GM06990 (cell line): ENCODE measurements at regions not wholly inside any gene's neighbourhood (a gene's known extent, or its start where the extent isn't known, plus 50 kb on each side); places are given as distances from the start of the nearest gene placed in this dataset.

ENCODE experiments used
- DNase-seq: peaks from one replicate; pipeline ENCODE4 v3.0.0-alpha.2; 2011; ENCODE audit not compliant: insufficient read length; ENCODE audit errors: extremely low read depth
- H3K27me3 ChIP-seq: replicated peaks from 2 replicates; pipeline ENCODE4 v1.6.0; 2011; ENCODE audit warnings: low read length; ENCODE audit not compliant: control insufficient read depth, insufficient read depth
- H3K36me3 ChIP-seq: 2 replicates; pipeline ENCODE4 v1.5.1; 2011; ENCODE audit warnings: low read length; ENCODE audit not compliant: control insufficient read depth, insufficient read depth
- H3K4me3 ChIP-seq: replicated peaks from 2 replicates; pipeline ENCODE4 v1.5.1; 2011; ENCODE audit warnings: low read depth, mild to moderate bottlenecking, control low read depth, low read length
- TF ChIP-seq, protein P1 (sequence below): IDR thresholded peaks from 2 replicates; pipeline ENCODE4 v1.5.1; 2011; ENCODE audit warnings: low read length, control low read depth, mild to moderate bottlenecking, inconsistent platforms; ENCODE audit not compliant: insufficient read depth, poor library complexity, severe bottlenecking

DNA sequence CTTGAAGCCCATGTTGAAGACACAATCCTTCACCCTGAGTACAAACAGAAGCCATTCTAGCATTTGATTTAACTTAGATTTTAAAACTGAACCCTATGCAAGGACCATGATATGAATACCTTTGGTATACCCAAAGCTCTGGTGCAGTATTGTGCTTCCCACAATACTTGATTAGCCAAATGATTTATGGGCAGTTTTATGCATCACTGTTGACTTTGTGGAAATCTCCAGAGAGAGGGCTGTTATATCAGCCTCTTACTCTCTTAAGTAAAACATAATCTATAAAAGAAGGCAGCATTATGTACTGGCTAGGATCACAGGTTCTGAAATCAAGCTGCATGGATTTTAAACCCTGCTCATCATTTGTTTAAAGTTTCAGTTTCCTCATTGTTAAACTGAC, 762.8 kb downstream of the EFNA5 start:
- DNase-seq = no peak
- H3K36me3 ChIP-seq = no peaks in the 10 kb centered on the region
- H3K27me3 ChIP-seq = no peaks in the 10 kb centered on the region
- no peak overlapping the region for H3K4me3 ChIP-seq
- TF ChIP-seq, protein P1, sequence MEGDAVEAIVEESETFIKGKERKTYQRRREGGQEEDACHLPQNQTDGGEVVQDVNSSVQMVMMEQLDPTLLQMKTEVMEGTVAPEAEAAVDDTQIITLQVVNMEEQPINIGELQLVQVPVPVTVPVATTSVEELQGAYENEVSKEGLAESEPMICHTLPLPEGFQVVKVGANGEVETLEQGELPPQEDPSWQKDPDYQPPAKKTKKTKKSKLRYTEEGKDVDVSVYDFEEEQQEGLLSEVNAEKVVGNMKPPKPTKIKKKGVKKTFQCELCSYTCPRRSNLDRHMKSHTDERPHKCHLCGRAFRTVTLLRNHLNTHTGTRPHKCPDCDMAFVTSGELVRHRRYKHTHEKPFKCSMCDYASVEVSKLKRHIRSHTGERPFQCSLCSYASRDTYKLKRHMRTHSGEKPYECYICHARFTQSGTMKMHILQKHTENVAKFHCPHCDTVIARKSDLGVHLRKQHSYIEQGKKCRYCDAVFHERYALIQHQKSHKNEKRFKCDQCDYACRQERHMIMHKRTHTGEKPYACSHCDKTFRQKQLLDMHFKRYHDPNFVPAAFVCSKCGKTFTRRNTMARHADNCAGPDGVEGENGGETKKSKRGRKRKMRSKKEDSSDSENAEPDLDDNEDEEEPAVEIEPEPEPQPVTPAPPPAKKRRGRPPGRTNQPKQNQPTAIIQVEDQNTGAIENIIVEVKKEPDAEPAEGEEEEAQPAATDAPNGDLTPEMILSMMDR = no peak

DNA sequence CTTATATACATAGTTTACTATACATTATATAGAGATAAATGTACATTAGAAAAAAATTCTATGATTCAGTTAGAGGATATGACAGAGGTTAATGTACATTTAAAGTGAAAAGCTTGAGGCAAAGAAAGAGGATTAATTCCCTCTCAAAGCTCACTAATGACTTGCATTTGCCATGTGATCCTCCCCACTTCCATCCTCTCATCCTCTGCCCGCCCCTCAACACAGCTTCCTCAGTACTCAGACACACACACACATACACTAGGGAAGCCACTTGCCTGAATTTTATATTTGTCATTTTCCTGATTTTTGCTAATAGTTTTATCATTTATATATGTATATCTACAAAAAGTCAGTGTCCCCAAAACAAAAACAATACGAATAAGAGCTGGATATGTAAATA, 764.5 kb downstream of the EFNA5 start:
- no peak for DNase-seq
- H3K27me3 ChIP-seq = no peaks in the 10 kb centered on the region
- TF ChIP-seq, protein P1 = no peak

GRCh38 chr5:106894964-106895363, 775.8 kb downstream of the EFNA5 start:
- no peak for DNase-seq
- TF ChIP-seq, protein P1 = no peak
- Histone ChIP-seq H3K27me3 (no peaks in the 10 kb centered on the region), H3K36me3 (no peaks in the 10 kb centered on the region), H3K4me3 (no peak overlapping the region)

More for the DNA sequence above, 764.5 kb downstream of the EFNA5 start:
- Histone ChIP-seq H3K4me3 (no peak overlapping the region), H3K36me3 (no peaks in the 10 kb centered on the region)

GRCh38 chr5:106882035-106882434, 788.7 kb downstream of the EFNA5 start:
- no peak for DNase-seq

GRCh38 chr5:106880656-106881055, 790.1 kb downstream of the EFNA5 start:
- TF ChIP-seq, protein P1 = no peak
- no peak for DNase-seq
- H3K4me3 ChIP-seq = no peak overlapping the region
- H3K27me3 ChIP-seq = no peaks in the 10 kb centered on the region
- H3K36me3 ChIP-seq = no peaks in the 10 kb centered on the region

More at GRCh38 chr5:106882035-106882434, 788.7 kb downstream of the EFNA5 start:
- TF ChIP-seq, protein P1 = no peak
- Histone ChIP-seq H3K27me3 (no peaks in the 10 kb centered on the region), H3K36me3 (no peaks in the 10 kb centered on the region), H3K4me3 (no peak overlapping the region)

- no peaks in the 10 kb centered on the region for H3K27me3 ChIP-seq
- H3K4me3 ChIP-seq = no peak overlapping the region
- no peak for DNase-seq
- H3K36me3 ChIP-seq = no peaks in the 10 kb centered on the region
- TF ChIP-seq, protein P1 = no peak
Observed at GRCh38 chr5:106877881-106878280, 792.9 kb downstream of the EFNA5 start.
